Skin of body (tissue), 1 donor: ENCODE measurements at regions not wholly inside any gene's neighbourhood (a gene's known extent, or its start where the extent isn't known, plus 50 kb on each side); places are given as distances from the start of the nearest gene placed in this dataset.

Experiments
- DNase-seq: peaks from one replicate; lab custom pipeline; 2025; lab: John Stamatoyannopoulos, UW

DNA sequence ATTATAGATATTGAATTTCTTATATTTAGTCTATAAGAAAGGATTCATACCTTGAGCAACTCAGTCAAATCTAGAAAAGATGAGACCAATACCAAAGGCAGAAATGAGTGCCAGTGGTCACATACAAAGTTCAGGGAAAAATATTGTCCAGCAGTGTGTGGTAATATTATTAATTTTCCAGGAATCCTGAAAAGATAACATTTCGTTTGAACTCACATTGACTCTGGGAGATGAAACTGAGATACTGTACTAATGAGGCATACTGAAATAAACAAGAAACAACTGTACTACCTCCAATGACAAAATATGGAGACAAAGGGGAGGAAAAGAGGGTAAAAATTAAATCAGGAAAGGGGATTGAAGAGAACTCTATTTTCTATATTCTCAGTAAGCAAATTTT, 212.4 kb downstream of the TRAM1L1 start:
- DNase-seq, result no peak

- DNase-seq, result no peak
Measured at GRCh38 chr4:116872308-116872707, 213.1 kb downstream of the TRAM1L1 start.

DNA sequence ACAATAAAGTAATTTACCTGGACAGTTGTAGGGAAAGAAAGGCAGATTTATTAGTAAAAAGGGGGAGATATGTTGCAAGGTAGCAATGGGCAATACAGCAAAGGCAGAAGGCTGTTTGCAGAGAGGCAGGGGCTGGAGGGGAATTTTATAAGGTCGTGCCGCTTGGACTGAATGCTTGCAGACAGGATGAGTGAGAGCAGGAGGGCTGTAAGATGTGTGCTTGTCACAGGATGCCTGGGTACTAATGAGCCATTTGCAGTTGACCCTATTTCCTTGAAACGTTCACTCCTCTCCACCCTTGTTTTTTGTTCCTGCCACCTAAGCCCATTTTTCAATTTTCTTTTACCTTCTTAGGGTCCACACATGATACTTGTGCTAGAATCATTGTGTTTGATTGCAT, 214.7 kb downstream of the TRAM1L1 start:
- DNase-seq, result no peak

GRCh38 chr4:116866106-116866505, 219.3 kb downstream of the TRAM1L1 start:
- no peak for DNase-seq

GRCh38 chr4:116862592-116862991, 222.8 kb downstream of the TRAM1L1 start:
- DNase-seq, result no peak

DNA sequence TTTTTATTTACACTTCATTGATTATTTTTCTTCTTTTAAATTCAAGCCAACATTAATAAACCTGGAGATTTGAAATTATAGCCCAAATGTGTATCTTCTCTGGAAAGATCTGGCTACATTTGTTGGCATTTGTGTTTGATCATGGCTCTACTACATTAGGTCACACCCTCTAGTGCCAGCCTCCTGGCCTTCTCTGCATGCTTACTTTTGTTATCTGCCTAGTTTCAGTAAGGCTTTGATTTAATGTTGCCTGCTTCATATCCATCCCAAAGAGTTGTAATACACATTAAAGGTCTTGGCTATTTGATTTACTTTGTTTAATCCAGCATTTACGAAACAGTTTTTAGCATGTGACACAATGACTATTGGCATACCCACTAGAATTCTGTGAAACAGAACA, 224.5 kb downstream of the TRAM1L1 start:
- no peak for DNase-seq

DNA sequence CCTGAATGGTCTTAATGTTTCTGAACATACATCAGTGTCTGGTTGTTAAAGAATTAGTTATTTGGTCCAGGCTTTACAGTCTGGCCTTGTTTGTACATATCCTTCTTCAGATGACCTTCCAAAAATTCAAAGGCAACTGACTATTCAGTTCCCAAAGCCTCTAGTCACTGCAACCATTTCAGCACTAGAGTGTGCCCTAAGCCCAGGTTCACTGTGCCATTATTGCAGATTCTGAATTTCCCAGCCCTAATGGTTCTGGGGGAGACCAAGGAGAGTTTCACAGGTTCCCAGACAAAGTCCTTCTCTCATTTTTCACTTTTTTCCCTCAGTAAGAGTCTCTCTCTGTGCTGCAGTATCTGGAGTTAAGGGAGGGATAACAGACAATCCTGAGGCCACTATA, 235.8 kb downstream of the TRAM1L1 start:
- DNase-seq, result no peak

- DNase-seq, result peak; percentile 52
Measured at GRCh38 chr4:116847616-116848015, 237.8 kb downstream of the TRAM1L1 start.

DNA sequence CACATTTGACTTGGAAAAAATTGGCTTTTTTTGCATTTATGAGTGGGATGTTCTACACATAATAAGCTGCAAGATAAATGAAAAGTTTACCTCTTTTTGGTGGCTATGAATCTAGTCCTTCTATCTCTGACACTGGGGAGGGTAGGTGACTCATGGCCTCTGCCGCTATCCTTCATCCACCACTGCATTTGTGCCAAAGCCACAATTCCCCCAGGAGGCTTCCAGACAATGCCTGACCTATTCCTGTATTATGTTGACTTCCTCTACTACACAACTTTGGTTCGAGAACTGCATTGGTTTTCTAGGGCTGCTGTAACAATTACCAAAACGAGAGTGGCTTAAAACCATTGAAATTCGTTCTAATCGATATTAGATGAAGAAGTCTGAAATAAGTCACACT, 245.6 kb downstream of the TRAM1L1 start:
- DNase-seq, result no peak

DNA sequence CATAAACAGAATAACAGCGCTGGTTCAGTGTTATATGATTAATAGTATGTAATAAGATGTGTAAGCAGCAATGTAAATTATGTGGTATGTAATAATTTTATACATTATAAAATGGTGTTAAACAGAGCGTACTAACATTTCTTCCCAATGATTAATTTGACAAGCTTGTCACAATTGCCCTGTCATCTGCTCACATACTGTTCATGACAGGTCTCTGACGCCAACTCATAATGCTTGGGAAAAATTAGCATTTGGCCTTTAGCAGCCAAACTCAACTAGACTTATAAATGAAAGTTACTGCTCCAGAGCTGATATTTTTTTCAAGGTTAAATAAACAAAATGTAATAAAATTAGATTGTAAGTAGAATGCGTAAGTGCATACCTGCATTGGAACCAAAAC, 246.8 kb downstream of the TRAM1L1 start:
- DNase-seq, result no peak

DNA sequence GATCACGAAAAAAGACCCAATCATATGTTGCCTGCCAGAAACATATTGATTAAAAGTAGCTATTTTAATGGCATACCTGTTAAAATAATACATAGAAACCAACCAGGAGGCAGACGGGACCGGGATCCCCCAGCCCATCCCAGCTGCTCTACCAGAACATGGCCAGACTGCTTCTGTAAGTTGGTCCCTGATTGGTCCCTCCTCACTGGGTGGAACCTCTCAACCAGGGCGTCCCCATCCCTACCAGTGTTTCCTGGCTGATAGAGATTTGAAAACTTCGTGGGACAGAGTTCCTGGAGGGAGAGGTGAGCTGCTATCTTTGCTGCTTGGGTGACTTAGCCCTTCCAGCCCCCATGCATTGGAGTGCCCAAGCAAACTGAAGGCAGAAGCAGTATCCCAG, 256.2 kb downstream of the TRAM1L1 start:
- no peak for DNase-seq

GRCh38 chr4:116824172-116824571, 261.2 kb downstream of the TRAM1L1 start:
- DNase-seq, result no peak

- no peak for DNase-seq
Measured at GRCh38 chr4:116811730-116812129, 273.6 kb downstream of the TRAM1L1 start.

- DNase-seq, result no peak
Measured at GRCh38 chr4:116796022-116796421, 289.4 kb downstream of the TRAM1L1 start.

GRCh38 chr4:116788723-116789122, 296.7 kb downstream of the TRAM1L1 start:
- no peak for DNase-seq

GRCh38 chr4:116755051-116755450, 330.3 kb downstream of the TRAM1L1 start:
- no peak for DNase-seq

DNA sequence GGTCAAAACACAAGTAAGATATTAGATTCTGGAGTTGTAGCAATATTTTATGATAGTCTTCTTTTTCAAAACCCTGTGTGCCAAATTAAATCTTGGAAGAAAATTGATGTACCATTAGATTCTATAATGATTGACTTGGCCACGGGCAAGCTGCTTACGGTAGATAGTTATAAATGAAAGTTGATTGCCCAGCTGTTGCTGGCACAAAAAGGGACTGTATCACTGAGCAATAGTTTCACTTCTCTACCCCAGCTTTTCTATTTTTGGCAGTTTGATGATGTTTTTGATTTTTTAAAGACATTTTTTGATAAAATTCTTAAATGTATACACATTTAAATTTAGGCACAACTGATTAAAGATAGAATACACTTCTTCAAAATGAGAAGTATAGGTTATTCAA, 333.3 kb downstream of the TRAM1L1 start:
- DNase-seq, result no peak

DNA sequence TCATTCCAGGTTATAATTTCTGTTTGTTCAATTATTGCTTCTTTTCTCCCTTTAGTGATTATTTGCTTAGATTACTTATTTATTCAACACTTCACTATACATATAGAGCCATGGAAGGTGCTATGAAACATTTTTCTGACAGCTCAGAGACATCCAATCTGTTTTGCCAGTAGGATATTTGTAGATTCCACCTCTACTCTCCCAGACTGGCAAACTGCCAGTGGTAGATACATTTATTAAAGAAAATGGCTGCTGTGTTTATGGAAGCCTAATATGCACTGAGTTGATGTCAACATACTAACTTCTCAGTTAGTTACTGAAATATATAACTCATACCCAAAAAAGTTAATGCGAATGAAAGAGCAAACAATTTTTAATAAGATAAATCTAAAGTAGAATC, 348.6 kb downstream of the TRAM1L1 start:
- no peak for DNase-seq

DNA sequence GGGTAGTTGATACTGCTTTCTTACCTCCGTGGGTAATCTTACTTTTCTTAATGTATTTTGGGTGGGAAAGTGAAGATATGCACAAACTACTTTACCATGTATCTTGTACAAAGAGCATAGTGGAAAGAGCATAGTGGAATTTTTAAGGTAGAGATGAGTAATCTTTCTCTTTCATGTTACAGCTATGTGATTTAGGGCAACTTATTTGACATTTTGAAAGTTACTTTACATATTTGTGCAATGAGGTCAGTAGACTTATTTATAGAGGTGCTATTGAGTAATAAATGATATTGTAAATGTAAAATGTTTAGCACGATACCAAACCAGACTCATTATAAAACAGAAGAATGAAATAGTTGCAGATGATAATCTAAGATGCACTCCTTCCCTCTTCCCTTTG, 351.2 kb downstream of the TRAM1L1 start:
- no peak for DNase-seq

DNA sequence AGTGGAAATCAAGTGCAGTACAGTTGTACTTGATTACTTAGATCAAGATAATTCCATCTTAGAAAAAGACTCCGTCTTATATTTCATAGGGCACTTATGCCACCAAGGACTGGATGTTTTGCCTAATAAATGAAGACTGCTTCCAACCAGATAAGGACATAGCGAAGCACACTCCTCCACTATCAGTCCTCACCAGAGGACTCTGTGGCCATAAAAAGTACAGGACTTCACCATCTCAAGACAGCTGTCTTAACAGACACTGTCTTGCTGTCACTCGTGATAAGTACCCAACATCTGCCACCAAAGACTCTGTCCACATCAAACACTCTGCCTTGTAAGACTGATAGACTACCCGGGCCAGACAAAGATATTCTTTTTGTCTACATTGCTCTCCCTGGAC, 352.0 kb downstream of the TRAM1L1 start:
- no peak for DNase-seq

GRCh38 chr4:116726523-116726922, 358.9 kb downstream of the TRAM1L1 start:
- DNase-seq, result no peak

GRCh38 chr4:116724249-116724648, 361.1 kb downstream of the TRAM1L1 start:
- DNase-seq, result no peak

GRCh38 chr4:116705466-116705865, 379.9 kb downstream of the TRAM1L1 start:
- no peak for DNase-seq

DNA sequence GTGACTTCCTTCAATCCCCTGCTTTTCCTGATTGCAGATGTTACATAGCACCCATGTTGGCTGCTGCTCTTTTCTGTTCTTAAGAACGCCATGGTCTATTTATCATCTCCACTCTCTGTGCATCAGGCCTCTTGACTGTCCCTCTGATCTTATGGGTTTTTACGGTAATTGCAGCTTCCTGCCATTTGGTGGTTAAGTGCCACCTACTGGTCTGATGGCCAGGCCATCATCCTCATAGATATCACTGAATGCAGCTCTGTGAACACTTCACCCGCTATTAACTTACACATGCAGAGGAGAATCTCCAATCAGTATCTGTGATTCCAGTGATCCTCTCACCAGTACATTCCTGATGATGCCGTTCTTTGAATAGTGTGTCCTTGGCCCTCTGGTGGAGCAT, 382.4 kb downstream of the TRAM1L1 start:
- DNase-seq, result no peak

DNA sequence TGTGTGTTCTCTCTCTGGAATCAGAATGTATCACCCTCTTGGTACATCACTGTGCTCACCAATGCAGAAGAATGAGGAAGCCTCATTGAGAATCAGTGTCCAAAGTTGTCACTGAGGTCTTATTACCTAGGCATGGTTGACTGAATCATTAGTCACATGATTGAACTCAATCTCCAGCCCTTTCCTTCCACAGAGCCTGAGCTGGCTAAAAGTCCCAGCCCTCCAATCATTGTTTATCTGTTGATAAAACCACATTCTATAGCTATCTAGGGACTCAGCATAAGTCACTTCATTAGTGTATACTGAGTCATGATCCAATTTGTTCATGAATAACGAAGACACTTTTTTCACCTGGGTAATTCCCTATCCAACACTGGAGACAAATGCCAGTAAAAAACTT, 396.8 kb downstream of the TRAM1L1 start:
- DNase-seq, result no peak
